GM12864 (cell line): ENCODE measurements at regions not wholly inside any gene's neighbourhood (a gene's known extent, or its start where the extent isn't known, plus 50 kb on each side); places are given as distances from the start of the nearest gene placed in this dataset.
"Not testable (repeated sequence)": the region's sequence is repeated elsewhere in the genome, so short reads cannot be mapped to it uniquely, and the experiment has no call there.

ENCODE experiments used
- DNase-seq: peaks from one replicate; pipeline ENCODE4 v3.0.0-alpha.2; 2011; ENCODE audit warnings: low read depth
- H3K4me3 ChIP-seq: 2 replicates; pipeline ENCODE4 v1.5.1; 2011; ENCODE audit warnings: mild to moderate bottlenecking, low read depth, low read length, control low read depth
- TF ChIP-seq, protein P1 (sequence below): IDR thresholded peaks from 2 replicates; pipeline ENCODE4 v1.5.1; 2011; ENCODE audit warnings: low read depth, mild to moderate bottlenecking, moderate library complexity, low read length, control low read depth, inconsistent platforms; ENCODE audit errors: missing control alignments

DNA sequence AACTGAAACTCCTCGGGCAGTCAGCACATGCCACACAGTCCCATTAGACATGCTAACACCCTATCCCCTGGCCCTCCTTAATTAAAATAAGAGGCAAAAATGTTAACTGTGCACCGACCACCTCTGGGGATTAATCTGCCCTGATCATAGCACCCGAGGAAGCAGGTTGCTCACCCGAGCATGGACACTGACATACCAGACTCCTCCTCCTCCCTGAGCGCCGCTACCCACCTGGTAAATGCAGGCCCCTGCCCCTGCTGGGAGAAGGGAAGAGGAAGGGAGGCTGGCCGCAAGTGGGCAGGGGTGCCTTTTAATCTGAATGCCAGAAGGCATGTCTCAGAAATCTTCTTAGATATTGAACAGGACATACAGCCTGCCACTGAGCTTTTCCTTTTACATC, 360.9 kb downstream of the RRAGC start:
- TF ChIP-seq, protein P1, sequence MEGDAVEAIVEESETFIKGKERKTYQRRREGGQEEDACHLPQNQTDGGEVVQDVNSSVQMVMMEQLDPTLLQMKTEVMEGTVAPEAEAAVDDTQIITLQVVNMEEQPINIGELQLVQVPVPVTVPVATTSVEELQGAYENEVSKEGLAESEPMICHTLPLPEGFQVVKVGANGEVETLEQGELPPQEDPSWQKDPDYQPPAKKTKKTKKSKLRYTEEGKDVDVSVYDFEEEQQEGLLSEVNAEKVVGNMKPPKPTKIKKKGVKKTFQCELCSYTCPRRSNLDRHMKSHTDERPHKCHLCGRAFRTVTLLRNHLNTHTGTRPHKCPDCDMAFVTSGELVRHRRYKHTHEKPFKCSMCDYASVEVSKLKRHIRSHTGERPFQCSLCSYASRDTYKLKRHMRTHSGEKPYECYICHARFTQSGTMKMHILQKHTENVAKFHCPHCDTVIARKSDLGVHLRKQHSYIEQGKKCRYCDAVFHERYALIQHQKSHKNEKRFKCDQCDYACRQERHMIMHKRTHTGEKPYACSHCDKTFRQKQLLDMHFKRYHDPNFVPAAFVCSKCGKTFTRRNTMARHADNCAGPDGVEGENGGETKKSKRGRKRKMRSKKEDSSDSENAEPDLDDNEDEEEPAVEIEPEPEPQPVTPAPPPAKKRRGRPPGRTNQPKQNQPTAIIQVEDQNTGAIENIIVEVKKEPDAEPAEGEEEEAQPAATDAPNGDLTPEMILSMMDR: no peak
- no peak overlapping the region for H3K4me3 ChIP-seq
- no peak for DNase-seq

DNA sequence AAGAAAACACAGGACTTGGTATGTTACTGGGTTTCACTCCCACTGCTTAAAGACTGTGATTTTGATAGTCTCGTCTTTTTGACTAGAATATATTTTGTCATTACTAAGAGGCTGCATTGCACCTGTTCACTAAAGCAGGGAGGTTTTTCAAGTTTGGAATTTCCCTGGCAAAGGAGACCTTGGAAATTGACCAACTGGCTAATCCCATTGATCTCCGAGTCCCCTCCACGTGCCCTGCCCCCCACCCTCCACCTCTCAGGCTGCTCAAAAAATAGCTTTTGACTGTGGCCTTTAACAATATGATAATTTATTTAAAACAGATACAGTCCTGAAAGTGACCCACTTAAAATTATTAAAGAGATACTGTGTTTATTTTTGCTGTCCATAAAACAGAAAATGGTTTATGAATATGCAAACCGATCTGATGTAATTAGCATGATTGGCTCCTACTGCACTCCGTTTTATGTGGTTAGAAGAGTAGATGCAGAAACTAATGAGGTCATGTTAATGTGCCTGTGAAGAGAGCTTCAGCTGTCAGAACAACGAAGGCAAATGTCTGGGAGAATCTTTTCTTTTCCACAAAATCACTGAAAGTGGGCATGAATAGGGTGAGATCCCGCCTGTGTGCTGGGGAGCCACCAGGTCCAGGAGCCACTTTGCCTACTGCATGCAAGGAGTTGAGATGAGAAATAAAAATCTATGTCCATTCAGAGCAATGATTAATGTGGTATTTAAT, 361.5 kb downstream of the RRAGC start:
- no peak overlapping the region for H3K4me3 ChIP-seq
- TF ChIP-seq, protein P1: no peak
- DNase-seq: no peak

DNA sequence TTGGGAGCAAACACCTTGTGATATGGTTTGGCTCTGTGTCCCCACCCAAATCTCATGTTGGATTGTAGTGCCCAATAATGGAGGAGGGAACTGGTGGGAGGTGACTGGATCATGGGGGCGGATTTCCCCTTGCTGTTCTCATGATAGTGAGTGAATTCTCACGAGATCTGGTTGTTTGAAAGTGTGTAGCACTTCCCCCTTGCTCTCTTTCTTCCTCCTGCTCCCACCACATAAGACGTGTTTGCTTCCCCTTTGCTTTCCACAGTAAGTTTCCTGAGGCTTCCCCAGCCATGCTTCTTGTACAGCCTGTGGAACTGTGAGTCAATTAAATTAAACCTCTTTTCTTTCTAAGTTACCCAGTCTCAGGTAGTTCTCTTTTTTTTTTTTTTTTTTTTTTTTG, 366.3 kb downstream of the RRAGC start:
- DNase-seq, H3K4me3 ChIP-seq: not testable (repeated sequence)

DNA sequence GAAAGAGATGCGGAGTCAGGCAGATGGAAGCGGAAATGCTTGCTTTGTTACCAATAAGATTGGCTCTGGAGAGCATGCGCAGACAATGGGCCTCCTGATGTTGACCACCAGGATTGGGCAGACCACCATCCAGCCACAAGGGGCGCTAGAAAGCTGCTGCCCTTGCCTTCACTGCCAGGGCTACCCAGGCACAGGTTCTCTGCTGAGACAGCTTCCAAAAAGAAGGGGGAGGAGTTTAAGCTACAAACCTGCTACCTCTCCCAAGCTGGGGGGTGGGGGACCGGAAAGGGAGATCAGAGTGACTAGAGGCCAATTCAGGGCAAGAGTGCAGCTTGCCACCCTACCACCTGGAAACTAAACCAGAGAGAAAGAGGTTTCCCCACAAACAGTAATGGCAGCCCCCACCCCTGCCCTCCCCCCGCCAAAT, 369.7 kb downstream of the RRAGC start:
- no peak overlapping the region for H3K4me3 ChIP-seq
- TF ChIP-seq, protein P1: peak; percentile 86
- no peak for DNase-seq

DNA sequence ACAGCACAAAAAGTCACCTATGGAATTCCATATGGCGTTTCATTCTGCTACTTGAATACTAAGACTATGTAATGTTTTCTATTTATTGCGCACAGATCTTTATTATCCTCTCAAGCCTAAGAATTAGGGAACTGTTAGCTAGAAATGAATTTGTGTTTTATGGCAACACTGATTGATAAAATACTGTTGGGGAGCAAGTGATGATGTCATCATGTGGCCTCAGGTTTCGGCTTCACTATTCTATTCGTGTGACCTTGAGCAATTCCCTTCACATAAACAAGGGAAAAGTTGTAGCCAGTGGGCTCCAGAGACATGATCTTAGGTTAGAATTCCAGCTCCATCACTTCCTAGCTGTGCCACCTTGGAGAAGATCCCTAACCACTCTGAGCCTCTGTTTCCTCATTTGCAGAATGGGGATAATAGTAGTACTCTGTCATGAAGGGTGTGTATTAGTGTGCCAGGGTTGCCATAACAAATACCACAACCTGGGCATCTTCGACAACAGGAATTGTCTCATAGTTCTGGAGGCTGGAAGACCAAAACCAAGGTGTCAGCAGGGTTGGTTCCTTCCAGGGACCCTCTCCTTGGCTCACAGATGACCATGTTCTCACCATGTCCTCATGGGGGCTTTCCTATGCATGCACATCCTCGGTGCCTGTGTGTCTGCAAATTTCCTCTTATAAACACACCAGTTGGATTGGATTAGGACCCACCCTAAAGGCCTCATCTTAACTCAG, 371.2 kb downstream of the RRAGC start:
- TF ChIP-seq, protein P1: no peak
- DNase-seq: no peak
- no peak overlapping the region for H3K4me3 ChIP-seq

DNA sequence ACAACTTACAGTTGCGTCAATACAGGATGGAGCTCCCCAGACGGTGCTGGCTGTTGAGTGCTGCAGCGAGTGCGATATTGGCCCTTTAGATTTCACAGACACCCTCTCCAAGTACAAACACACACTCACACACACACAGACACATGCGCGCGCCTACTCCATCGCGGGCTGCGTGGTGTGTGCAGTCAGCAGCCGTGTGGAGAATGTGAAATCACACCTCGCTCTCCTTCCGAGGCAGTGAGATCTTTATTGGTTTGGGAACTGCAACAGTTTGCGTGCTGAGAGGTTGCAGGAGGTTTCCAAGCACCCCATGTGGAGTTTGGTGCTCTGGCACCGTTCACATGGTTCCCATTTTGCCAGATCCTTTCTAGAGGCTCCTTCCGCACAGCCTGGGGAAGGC, 372.2 kb downstream of the RRAGC start:
- TF ChIP-seq, protein P1: no peak
- DNase-seq: no peak
- H3K4me3 ChIP-seq: no peak overlapping the region

DNA sequence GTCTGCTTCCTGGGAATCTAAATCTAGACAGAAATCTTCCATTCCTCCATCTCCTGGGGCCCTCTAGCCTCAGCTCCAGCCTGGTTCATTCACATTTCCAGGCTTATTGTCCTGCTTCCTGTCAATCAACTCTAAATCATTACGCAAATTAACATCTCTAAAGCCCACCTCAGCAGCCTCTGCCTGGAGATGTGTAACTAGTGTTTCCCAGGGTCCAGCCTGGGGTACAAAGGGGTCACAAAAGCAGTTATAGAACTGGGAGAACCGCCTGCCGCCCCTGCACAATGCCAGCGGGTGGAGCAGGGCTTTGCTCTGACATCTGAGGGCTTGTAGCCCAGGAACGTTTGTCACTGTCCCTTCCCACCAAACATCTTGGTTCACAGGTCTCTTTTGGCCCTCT, 373.5 kb downstream of the RRAGC start:
- DNase-seq: no peak
- TF ChIP-seq, protein P1: no peak
- H3K4me3 ChIP-seq: no peak overlapping the region
